CD4-positive, alpha-beta T cell (primary cell): ENCODE measurements at regions not wholly inside any gene's neighbourhood (a gene's known extent, or its start where the extent isn't known, plus 50 kb on each side); places are given as distances from the start of the nearest gene placed in this dataset.

ENCODE experiments used
- ATAC-seq: fragments of 200-7000 bp; cut with Tn5 transposase; one replicate; pipeline ENCODE4 v1.10.0; 2022; ENCODE audit warnings: mild to moderate bottlenecking; ENCODE audit not compliant: poor library complexity
- CTCF ChIA-PET: fragments of 350-600 bp; sonication (Branson Sonifier 250); formaldehyde crosslinking; loops from one replicate; lab custom pipeline; 2021; ENCODE audit warnings: antibody characterized with exemption, inconsistent platforms; lab: Charles Lee
- POLR2A ChIA-PET: fragments of 350-600 bp; sonication (Branson Sonifier 250); formaldehyde crosslinking; loops from one replicate; lab custom pipeline; 2021; ENCODE audit warnings: antibody characterized with exemption, inconsistent platforms; lab: Charles Lee
- DNase-seq, 14 experiments: peaks; one replicate each; pipeline ENCODE4 v3.0.0-alpha.2; 2013 to 2020; ENCODE audit warnings: mixed read lengths in 2 of 14
- H3K27ac ChIP-seq, 2 donors: one replicate each; pipeline versions ENCODE4 v1.5.1 to v1.7.0; 2013; ENCODE audit warnings: low read length in 2 of 2, low read depth in 1 of 2, mild to moderate bottlenecking in 1 of 2
- H3K27me3 ChIP-seq, 2 experiments: 1 replicate in 1 of 2; 2 replicates in 1 of 2; pipeline versions ENCODE4 v1.6.1 to v1.7.0; 2013; ENCODE audit warnings: low read length in 2 of 2, control low read depth in 1 of 2, mild to moderate bottlenecking in 1 of 2, moderate library complexity in 1 of 2; ENCODE audit not compliant: insufficient read depth in 2 of 2, control insufficient read depth in 1 of 2
- H3K36me3 ChIP-seq: one replicate; pipeline ENCODE4 v1.6.1; 2013; ENCODE audit warnings: low read length, control low read depth; ENCODE audit not compliant: insufficient read depth
- H3K4me1 ChIP-seq: one replicate; pipeline ENCODE4 v1.6.1; 2013; ENCODE audit warnings: low read length, control low read depth; ENCODE audit not compliant: insufficient read depth
- H3K4me3 ChIP-seq: one replicate; pipeline ENCODE4 v1.5.1; 2013; ENCODE audit warnings: mild to moderate bottlenecking, low read length, moderate library complexity
- H3K9me3 ChIP-seq, 2 experiments: 1 replicate in 1 of 2; 2 replicates in 1 of 2; pipeline versions ENCODE4 v1.6.1 to v1.7.0; 2013; ENCODE audit warnings: low read length in 2 of 2, mild to moderate bottlenecking in 2 of 2, control low read depth in 1 of 2, moderate library complexity in 1 of 2; ENCODE audit not compliant: control insufficient read depth in 1 of 2, insufficient read depth in 1 of 2
- H3K27ac Mint-ChIP-seq: one replicate; pipeline ENCODE4 v1.8.0; 2020; ENCODE audit warnings: mixed read lengths
- H3K27me3 Mint-ChIP-seq: one replicate; pipeline ENCODE4 v1.8.0; 2021; ENCODE audit warnings: mixed read lengths
- H3K36me3 Mint-ChIP-seq: one replicate; pipeline ENCODE4 v1.8.0; 2021; ENCODE audit warnings: low read depth, mixed read lengths
- H3K4me1 Mint-ChIP-seq: one replicate; pipeline ENCODE4 v1.8.0; 2021; ENCODE audit warnings: low read depth, mixed read lengths
- H3K4me3 Mint-ChIP-seq: one replicate; pipeline ENCODE4 v1.8.0; 2020; ENCODE audit warnings: mild to moderate bottlenecking, mixed read lengths
- H3K9me3 Mint-ChIP-seq: one replicate; pipeline ENCODE4 v1.8.0; 2020; ENCODE audit warnings: mixed read lengths
- CTCF ChIP-seq: fragments of 200-600 bp; IDR thresholded peaks from one replicate; pipeline ENCODE4 v1.8.0; 2022; ENCODE audit warnings: antibody characterized with exemption, mild to moderate bottlenecking
- intact Hi-C, 2 experiments: fragments of 100-400 bp; cut with DNase I in 1 of 2; cut with micrococcal nuclease in 1 of 2; formaldehyde crosslinking; loops; one replicate each; pipeline versions ENCODE4 v1.15.1 to v1.9.0; 2023 to 2025; cut with DNase I, micrococcal nuclease

- H3K36me3 Mint-ChIP-seq: no peaks in the 10 kb centered on the region
- no peaks in the 10 kb centered on the region for H3K9me3 ChIP-seq
- intact Hi-C loops: no loop called here
- no peaks in the 10 kb centered on the region for H3K9me3 Mint-ChIP-seq
- H3K4me3 Mint-ChIP-seq: no peak overlapping the region
- H3K27me3 ChIP-seq: no peaks in the 10 kb centered on the region
- DNase-seq (peak in 2 of 14 experiments; percentile 15 to 17), ATAC-seq (no peak)
- H3K4me3 ChIP-seq: no peak overlapping the region
- TF ChIP-seq CTCF: no peak
- H3K4me1 Mint-ChIP-seq: no peaks in the 10 kb centered on the region
- no peaks in the 10 kb centered on the region for H3K36me3 ChIP-seq
- POLR2A ChIA-PET: no interaction called here
- CTCF ChIA-PET: no interaction called here
- no peak overlapping the region for H3K27ac ChIP-seq
- peaks cover 4% of the 10 kb centered on the region for H3K27me3 Mint-ChIP-seq
- no peak overlapping the region for H3K27ac Mint-ChIP-seq
- no peaks in the 10 kb centered on the region for H3K4me1 ChIP-seq
These were observed 446.1 kb upstream of the MARCKS start for GRCh38 chr6:113411011-113411410.

GRCh38 chr6:113412589-113413357 is 444.4 kb upstream of the MARCKS start:
- intact Hi-C loops: no loop called here
- Histone ChIP-seq H3K27ac (no peak overlapping the region), H3K36me3 (no peaks in the 10 kb centered on the region), H3K27me3 (no peaks in the 10 kb centered on the region), H3K4me1 (no peaks in the 10 kb centered on the region), H3K4me3 (no peak overlapping the region), H3K9me3 (no peaks in the 10 kb centered on the region)
- H3K4me3 Mint-ChIP-seq: no peak overlapping the region
- DNase-seq: no peak
- ChIA-PET POLR2A (no interaction called here), CTCF (no interaction called here)
- peaks cover 4% of the 10 kb centered on the region for H3K27me3 Mint-ChIP-seq
- no peaks in the 10 kb centered on the region for H3K9me3 Mint-ChIP-seq
- TF ChIP-seq CTCF: no peak
- no peak for ATAC-seq
- H3K36me3 Mint-ChIP-seq: no peaks in the 10 kb centered on the region
- H3K4me1 Mint-ChIP-seq: no peaks in the 10 kb centered on the region
- H3K27ac Mint-ChIP-seq: no peak overlapping the region

GRCh38 chr6:113414511-113414910 is 442.6 kb upstream of the MARCKS start:
- no peaks in the 10 kb centered on the region for H3K9me3 Mint-ChIP-seq
- H3K27me3 Mint-ChIP-seq: peaks cover 4% of the 10 kb centered on the region
- H3K4me3 Mint-ChIP-seq: no peak overlapping the region
- Histone ChIP-seq H3K27me3 (no peaks in the 10 kb centered on the region), H3K4me1 (no peaks in the 10 kb centered on the region), H3K9me3 (no peaks in the 10 kb centered on the region), H3K36me3 (no peaks in the 10 kb centered on the region), H3K27ac (no peak overlapping the region), H3K4me3 (no peak overlapping the region)
- H3K27ac Mint-ChIP-seq: no peak overlapping the region
- no peak for ATAC-seq
- no peaks in the 10 kb centered on the region for H3K4me1 Mint-ChIP-seq
- CTCF ChIA-PET: no interaction called here
- intact Hi-C loops: no loop called here
- no peaks in the 10 kb centered on the region for H3K36me3 Mint-ChIP-seq
- POLR2A ChIA-PET: no interaction called here
- no peak for TF ChIP-seq CTCF
- DNase-seq: no peak
